HEK293 (cell line): ENCODE measurements at regions not wholly inside any gene's neighbourhood (a gene's known extent, or its start where the extent isn't known, plus 50 kb on each side); places are given as distances from the start of the nearest gene placed in this dataset.

Experiments used
- GLI2 ChIP-seq: fragments of 450-650 bp; formaldehyde crosslinking; IDR thresholded peaks from 2 replicates; pipeline ENCODE4; 2017; ENCODE audit warnings: missing biosample characterization, missing genetic modification characterization, low read depth, borderline replicate concordance
- GLIS2 ChIP-seq: fragments of 450-650 bp; formaldehyde crosslinking; IDR thresholded peaks from 2 replicates; pipeline ENCODE4 v1.5.1; 2016; ENCODE audit warnings: missing biosample characterization, missing genetic modification characterization
- INSM2 ChIP-seq: fragments of 450-650 bp; formaldehyde crosslinking; IDR thresholded peaks from 2 replicates; pipeline ENCODE4 v1.5.1; 2016; ENCODE audit warnings: missing biosample characterization, missing genetic modification characterization
- KLF1 ChIP-seq: fragments of 450-650 bp; formaldehyde crosslinking; IDR thresholded peaks from 2 replicates; pipeline ENCODE4 v1.5.1; 2016; ENCODE audit warnings: missing biosample characterization, missing genetic modification characterization
- OSR2 ChIP-seq: fragments of 450-650 bp; formaldehyde crosslinking; IDR thresholded peaks from 2 replicates; pipeline ENCODE4 v1.5.1; 2016; ENCODE audit warnings: missing biosample characterization, missing genetic modification characterization
- SP7 ChIP-seq: fragments of 450-650 bp; formaldehyde crosslinking; IDR thresholded peaks from 2 replicates; pipeline ENCODE4 v1.5.1; 2016; ENCODE audit warnings: missing biosample characterization, missing genetic modification characterization
- YY1 ChIP-seq: fragments of 450-650 bp; formaldehyde crosslinking; IDR thresholded peaks from 2 replicates; pipeline ENCODE4 v1.5.1; 2018; ENCODE audit warnings: missing biosample characterization, missing genetic modification characterization
- ZBTB26 ChIP-seq: fragments of 450-650 bp; formaldehyde crosslinking; optimal IDR thresholded peaks from 2 replicates; pipeline ENCODE3; 2016; ENCODE audit warnings: missing biosample characterization, mild to moderate bottlenecking, missing genetic modification characterization
- ZBTB44 ChIP-seq: fragments of 450-650 bp; IDR thresholded peaks from 2 replicates; pipeline ENCODE4 v1.5.1; 2018; ENCODE audit warnings: missing biosample characterization, mild to moderate bottlenecking, missing genetic modification characterization
- ZEB2 ChIP-seq: fragments of 450-650 bp; formaldehyde crosslinking; IDR thresholded peaks from 2 replicates; pipeline ENCODE4 v1.5.1; 2016; ENCODE audit warnings: missing biosample characterization, missing genetic modification characterization
- ZFP3 ChIP-seq: fragments of 450-650 bp; formaldehyde crosslinking; IDR thresholded peaks from 2 replicates; pipeline ENCODE4 v1.5.1; 2016; ENCODE audit warnings: low read depth, missing biosample characterization, missing genetic modification characterization
- ZNF121 ChIP-seq: fragments of 450-650 bp; formaldehyde crosslinking; IDR thresholded peaks from 2 replicates; pipeline ENCODE4 v1.5.1; 2016; ENCODE audit warnings: missing biosample characterization, missing genetic modification characterization
- ZNF155 ChIP-seq: fragments of 450-650 bp; formaldehyde crosslinking; IDR thresholded peaks from 2 replicates; pipeline ENCODE4 v1.5.1; 2016; ENCODE audit warnings: missing biosample characterization, missing genetic modification characterization
- ZNF157 ChIP-seq: fragments of 450-650 bp; formaldehyde crosslinking; IDR thresholded peaks from 2 replicates; pipeline ENCODE4 v1.5.1; 2016; ENCODE audit warnings: missing biosample characterization, missing genetic modification characterization
- ZNF175 ChIP-seq: fragments of 450-650 bp; formaldehyde crosslinking; IDR thresholded peaks from 2 replicates; pipeline ENCODE4 v1.5.1; 2016; ENCODE audit warnings: missing biosample characterization, missing genetic modification characterization
- ZNF184 ChIP-seq: fragments of 450-650 bp; IDR thresholded peaks from 2 replicates; pipeline ENCODE4 v1.5.1; 2018; ENCODE audit warnings: missing biosample characterization, mild to moderate bottlenecking, missing genetic modification characterization
- ZNF274 ChIP-seq, 2 experiments: fragments of 200-500 bp in 1 of 2; fragments of 450-650 bp in 1 of 2; sonication (Bioruptor generic) in 1 of 2; formaldehyde crosslinking in 1 of 2; IDR thresholded peaks; 2 replicates each; pipeline versions ENCODE4 v1.5.1 to v1.6.1; 2014 to 2016; ENCODE audit warnings: borderline replicate concordance in 1 of 2, inconsistent platforms in 1 of 2, low read length in 1 of 2, missing biosample characterization in 1 of 2, missing genetic modification characterization in 1 of 2
- ZNF292 ChIP-seq: fragments of 450-650 bp; formaldehyde crosslinking; IDR thresholded peaks from 2 replicates; pipeline ENCODE4 v1.5.1; 2016; ENCODE audit warnings: low read depth, missing biosample characterization, missing genetic modification characterization, borderline replicate concordance
- ZNF324 ChIP-seq: fragments of 450-650 bp; formaldehyde crosslinking; IDR thresholded peaks from 2 replicates; pipeline ENCODE4 v1.5.1; 2016; ENCODE audit warnings: missing biosample characterization, missing genetic modification characterization
- ZNF398 ChIP-seq: fragments of 450-650 bp; formaldehyde crosslinking; IDR thresholded peaks from 2 replicates; pipeline ENCODE4 v1.5.1; 2017; ENCODE audit warnings: missing biosample characterization, missing genetic modification characterization
- ZNF473 ChIP-seq: fragments of 450-650 bp; formaldehyde crosslinking; IDR thresholded peaks from 2 replicates; pipeline ENCODE4 v1.5.1; 2017; ENCODE audit warnings: missing biosample characterization, missing genetic modification characterization
- ZNF48 ChIP-seq: fragments of 450-650 bp; formaldehyde crosslinking; IDR thresholded peaks from 2 replicates; pipeline ENCODE4 v1.5.1; 2016; ENCODE audit warnings: missing biosample characterization, missing genetic modification characterization
- ZNF558 ChIP-seq: fragments of 450-650 bp; formaldehyde crosslinking; IDR thresholded peaks from 2 replicates; pipeline ENCODE4 v1.5.1; 2016; ENCODE audit warnings: missing biosample characterization, missing genetic modification characterization
- ZNF596 ChIP-seq: fragments of 450-650 bp; IDR thresholded peaks from 2 replicates; pipeline ENCODE4 v1.5.0; 2018; ENCODE audit warnings: missing biosample characterization, mild to moderate bottlenecking, missing genetic modification characterization, moderate library complexity
- ZNF639 ChIP-seq: fragments of 450-650 bp; formaldehyde crosslinking; IDR thresholded peaks from 2 replicates; pipeline ENCODE4 v1.5.1; 2016; ENCODE audit warnings: missing biosample characterization, missing genetic modification characterization
- ZNF664 ChIP-seq: fragments of 450-650 bp; formaldehyde crosslinking; IDR thresholded peaks from 2 replicates; pipeline ENCODE4 v1.5.1; 2016; ENCODE audit warnings: missing biosample characterization, missing genetic modification characterization
- ZNF776 ChIP-seq: fragments of 450-650 bp; formaldehyde crosslinking; IDR thresholded peaks from 2 replicates; pipeline ENCODE4 v1.5.0; 2017; ENCODE audit warnings: missing biosample characterization, missing genetic modification characterization, borderline replicate concordance
- ZSCAN23 ChIP-seq: fragments of 450-650 bp; formaldehyde crosslinking; IDR thresholded peaks from 2 replicates; pipeline ENCODE4 v1.5.1; 2016; ENCODE audit warnings: missing biosample characterization, missing genetic modification characterization
- ZXDB ChIP-seq: fragments of 450-650 bp; formaldehyde crosslinking; IDR thresholded peaks from 2 replicates; pipeline ENCODE4 v1.5.1; 2016; ENCODE audit warnings: missing biosample characterization, missing genetic modification characterization
- TF ChIP-seq, protein P1 (sequence below): fragments of 450-650 bp; IDR thresholded peaks from 2 replicates; pipeline ENCODE4 v1.5.1; 2018; ENCODE audit warnings: missing biosample characterization, missing genetic modification characterization

GRCh38 chr6:43926634-43927531, 156.9 kb downstream of the VEGFA start (continued):
- TF ChIP-seq ZBTB26: no peak
- TF ChIP-seq ZNF776 (tag by site-specific recombination): no peak
- TF ChIP-seq ZNF184 (tag by site-specific recombination): 0 out of 2 replicates have a peak, but pooled peaks have one; percentile 62
- TF ChIP-seq ZNF175 (tag by site-specific recombination): no peak
- TF ChIP-seq GLIS2: no peak
- no peak for TF ChIP-seq ZNF596 (tag by site-specific recombination)
- TF ChIP-seq INSM2 (tag by site-specific recombination): peak; percentile 65; the same call in 1 of the 2 replicates
- no peak for TF ChIP-seq ZNF48 (tag by site-specific recombination)
- TF ChIP-seq SP7: peak; percentile 98
- no peak for TF ChIP-seq ZNF274 (IDR thresholded peaks at IDR 0.05; ENCODE audit: low read length)
- no peak for TF ChIP-seq ZNF274 (tag by site-specific recombination; IDR thresholded peaks at IDR 0.05; ENCODE audit: borderline replicate concordance)
- no peak for TF ChIP-seq ZNF639 (tag by site-specific recombination)
- peak; percentile 55; the same call in 1 of the 2 replicates for TF ChIP-seq ZXDB
- no peak for TF ChIP-seq ZNF155 (tag by site-specific recombination)
- peak; percentile 97 for TF ChIP-seq ZNF398 (tag by site-specific recombination)
- TF ChIP-seq KLF1: peak; percentile 29; the same call in 1 of the 2 replicates
- peak; percentile 84 for TF ChIP-seq ZBTB44 (tag by site-specific recombination)
- TF ChIP-seq ZEB2: peak; percentile 98
- TF ChIP-seq ZNF157 (tag by site-specific recombination): no peak
- TF ChIP-seq ZNF664 (tag by site-specific recombination): peak; percentile 9; the same call in 1 of the 2 replicates
- TF ChIP-seq ZNF121 (tag by site-specific recombination): no peak
- peak; percentile 85 for TF ChIP-seq ZNF558 (tag by site-specific recombination)
- TF ChIP-seq GLI2 (tag by site-specific recombination): no peak
- peak; percentile 93 for TF ChIP-seq ZNF324 (tag by site-specific recombination)
- TF ChIP-seq ZNF473: no peak
- no peak for TF ChIP-seq ZNF292 (tag by site-specific recombination)
- TF ChIP-seq YY1 (tag by site-specific recombination): no peak; the same call in 1 of the 2 replicates
- TF ChIP-seq, protein P1, sequence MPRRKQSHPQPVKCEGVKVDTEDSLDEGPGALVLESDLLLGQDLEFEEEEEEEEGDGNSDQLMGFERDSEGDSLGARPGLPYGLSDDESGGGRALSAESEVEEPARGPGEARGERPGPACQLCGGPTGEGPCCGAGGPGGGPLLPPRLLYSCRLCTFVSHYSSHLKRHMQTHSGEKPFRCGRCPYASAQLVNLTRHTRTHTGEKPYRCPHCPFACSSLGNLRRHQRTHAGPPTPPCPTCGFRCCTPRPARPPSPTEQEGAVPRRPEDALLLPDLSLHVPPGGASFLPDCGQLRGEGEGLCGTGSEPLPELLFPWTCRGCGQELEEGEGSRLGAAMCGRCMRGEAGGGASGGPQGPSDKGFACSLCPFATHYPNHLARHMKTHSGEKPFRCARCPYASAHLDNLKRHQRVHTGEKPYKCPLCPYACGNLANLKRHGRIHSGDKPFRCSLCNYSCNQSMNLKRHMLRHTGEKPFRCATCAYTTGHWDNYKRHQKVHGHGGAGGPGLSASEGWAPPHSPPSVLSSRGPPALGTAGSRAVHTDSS (tag by site-specific recombination): 0 out of 2 replicates have a peak, but pooled peaks have one; percentile 12
- TF ChIP-seq ZSCAN23: no peak; the same call in none of the 2 replicates
- TF ChIP-seq OSR2: peak; percentile 76; the same call in 1 of the 2 replicates
- no peak for TF ChIP-seq ZFP3 (tag by site-specific recombination)
